ENCODE measurements at regions not wholly inside any gene's neighbourhood (a gene's known extent, or its start where the extent isn't known, plus 50 kb on each side); places are given as distances from the start of the nearest gene placed in this dataset.

DNA sequence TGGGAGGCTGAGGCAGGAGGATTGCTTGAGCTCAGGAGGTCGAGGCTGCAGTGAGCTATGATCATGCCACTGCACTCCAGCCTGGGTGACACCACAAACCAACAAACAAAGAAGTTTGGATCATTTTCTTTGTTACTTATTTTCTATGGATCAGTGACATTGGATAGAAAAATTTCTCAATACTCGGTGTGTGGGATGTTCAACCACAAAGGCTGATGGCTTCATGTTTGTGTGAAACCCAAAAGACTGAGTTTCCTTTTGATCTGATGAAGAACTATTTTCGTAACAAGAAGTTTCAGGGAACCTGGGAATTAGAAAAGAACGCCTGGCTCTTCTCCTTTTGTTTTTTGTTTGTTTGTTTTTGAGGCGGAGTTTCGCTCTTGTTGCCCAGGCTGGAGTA lies 104.0 kb downstream of the HOXA1 start:
- Histone ChIP-seq H3K27me3 (replicated peaks; ENCODE audit: insufficient read depth, low read length) (no peaks in the 10 kb centered on the region), H2AFZ (ENCODE audit: low read length) (no peak overlapping the region), H3K36me3 (replicated peaks; ENCODE audit: insufficient read depth, low read length) (no peaks in the 10 kb centered on the region), H3K27ac (ENCODE audit: low read length) (no peak overlapping the region), H3K4me2 (ENCODE audit: low read depth, low read length) (no peak overlapping the region), H3K79me2 (ENCODE audit: low read length) (no peaks in the 10 kb centered on the region), H3F3A (ENCODE audit: insufficient read depth, low read length) (no peaks in the 10 kb centered on the region), H3K9me3 (replicated peaks; ENCODE audit: insufficient read depth, low read length) (no peaks in the 10 kb centered on the region), H3K4me3 (ENCODE audit: low read length) (no peak overlapping the region), H4K20me1 (ENCODE audit: insufficient read depth, low read length) (no peaks in the 10 kb centered on the region), H3K9ac (ENCODE audit: low read length) (no peak overlapping the region), H3K9me2 (replicated peaks; ENCODE audit: insufficient read depth, low read length) (no peaks in the 10 kb centered on the region), H3K4me1 (ENCODE audit: low read length) (no peaks in the 10 kb centered on the region)
- DNase-seq: no peak
- TF ChIP-seq, protein P1, sequence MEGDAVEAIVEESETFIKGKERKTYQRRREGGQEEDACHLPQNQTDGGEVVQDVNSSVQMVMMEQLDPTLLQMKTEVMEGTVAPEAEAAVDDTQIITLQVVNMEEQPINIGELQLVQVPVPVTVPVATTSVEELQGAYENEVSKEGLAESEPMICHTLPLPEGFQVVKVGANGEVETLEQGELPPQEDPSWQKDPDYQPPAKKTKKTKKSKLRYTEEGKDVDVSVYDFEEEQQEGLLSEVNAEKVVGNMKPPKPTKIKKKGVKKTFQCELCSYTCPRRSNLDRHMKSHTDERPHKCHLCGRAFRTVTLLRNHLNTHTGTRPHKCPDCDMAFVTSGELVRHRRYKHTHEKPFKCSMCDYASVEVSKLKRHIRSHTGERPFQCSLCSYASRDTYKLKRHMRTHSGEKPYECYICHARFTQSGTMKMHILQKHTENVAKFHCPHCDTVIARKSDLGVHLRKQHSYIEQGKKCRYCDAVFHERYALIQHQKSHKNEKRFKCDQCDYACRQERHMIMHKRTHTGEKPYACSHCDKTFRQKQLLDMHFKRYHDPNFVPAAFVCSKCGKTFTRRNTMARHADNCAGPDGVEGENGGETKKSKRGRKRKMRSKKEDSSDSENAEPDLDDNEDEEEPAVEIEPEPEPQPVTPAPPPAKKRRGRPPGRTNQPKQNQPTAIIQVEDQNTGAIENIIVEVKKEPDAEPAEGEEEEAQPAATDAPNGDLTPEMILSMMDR (IDR thresholded peaks at IDR 0.05; ENCODE audit: low read length): no peak
- TF ChIP-seq EZH2 (optimal IDR thresholded peaks at IDR 0.05; ENCODE audit: low read depth, low read length) (no peak), EZH2phosphoT487 (IDR thresholded peaks at IDR 0.05; ENCODE audit: low read length) (no peak)

DNA sequence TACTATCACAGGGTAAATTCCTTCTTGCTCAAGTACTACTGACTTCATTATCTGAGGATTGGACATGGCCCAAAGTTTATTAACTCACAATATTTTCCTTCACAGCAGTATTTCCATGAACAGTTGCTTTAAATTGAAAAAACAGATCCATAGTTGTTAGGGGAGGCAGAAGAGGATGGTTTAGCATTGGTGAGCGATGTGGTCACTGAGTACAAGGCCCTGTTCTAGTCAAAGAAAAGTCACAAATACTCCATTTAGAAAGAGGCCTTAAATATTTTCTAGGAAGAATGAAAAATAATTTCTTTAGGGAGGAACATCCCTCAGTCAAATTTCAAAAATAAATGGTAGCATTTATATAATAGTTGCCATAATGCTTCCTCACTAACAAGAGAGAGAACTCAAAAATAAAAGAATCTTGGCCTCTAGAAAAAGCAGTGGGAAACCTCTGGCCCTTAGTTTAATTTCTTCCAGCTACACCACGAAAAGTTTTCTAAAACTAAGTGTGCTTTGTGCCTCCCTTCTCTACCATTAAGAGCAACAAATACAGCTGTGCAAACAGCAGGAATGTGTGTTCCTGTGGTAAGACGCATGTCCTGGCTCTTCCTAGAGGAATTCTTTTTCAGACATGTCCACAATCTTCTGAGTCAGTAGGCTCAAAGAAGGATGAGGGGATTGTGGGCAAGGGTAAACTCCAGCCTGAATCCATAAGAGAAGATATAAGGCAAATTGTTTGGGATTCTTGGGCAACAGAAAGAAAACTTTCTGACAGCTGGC lies 105.7 kb downstream of the HOXA1 start:
- no peak overlapping the region for H3K9ac ChIP-seq (ENCODE audit: low read length)
- H2AFZ ChIP-seq (ENCODE audit: low read length): no peak overlapping the region
- H3K36me3 ChIP-seq (replicated peaks; ENCODE audit: insufficient read depth, low read length): no peaks in the 10 kb centered on the region

DNA sequence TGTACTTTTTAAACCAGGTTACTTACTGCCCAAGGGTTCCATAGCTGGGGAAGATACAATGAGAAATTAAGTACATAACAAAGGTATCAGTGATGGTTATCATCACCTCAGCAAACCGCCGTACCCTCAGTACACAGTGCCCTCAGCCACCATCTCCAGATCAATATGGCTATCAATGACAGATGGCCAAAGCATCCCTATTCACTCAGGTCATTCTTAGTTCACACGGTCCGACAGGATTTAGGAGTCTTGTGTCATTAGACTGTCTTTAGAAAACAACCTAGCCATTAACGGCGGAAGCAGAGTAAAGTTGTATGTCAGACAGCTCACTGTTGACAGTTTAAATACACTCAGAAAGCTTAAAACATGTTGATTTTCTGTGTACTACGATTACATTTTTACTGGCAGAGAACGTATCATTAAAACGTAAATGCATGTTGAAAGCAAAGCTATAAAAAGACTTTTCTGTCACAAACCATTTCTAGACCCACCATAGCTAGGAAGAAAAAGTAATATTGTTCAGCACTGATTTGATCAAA lies 106.9 kb downstream of the HOXA1 start:
- DNase-seq: no peak
- TF ChIP-seq EZH2phosphoT487 (IDR thresholded peaks at IDR 0.05; ENCODE audit: low read length) (no peak), EZH2 (optimal IDR thresholded peaks at IDR 0.05; ENCODE audit: low read depth, low read length) (no peak)
- TF ChIP-seq, protein P1 (IDR thresholded peaks at IDR 0.05; ENCODE audit: low read length): no peak
- no peaks in the 10 kb centered on the region for H3K27me3 ChIP-seq (replicated peaks; ENCODE audit: insufficient read depth, low read length)
- H3K9ac ChIP-seq (ENCODE audit: low read length): no peak overlapping the region
- no peaks in the 10 kb centered on the region for H3K9me3 ChIP-seq (replicated peaks; ENCODE audit: insufficient read depth, low read length)
- H3K4me3 ChIP-seq (ENCODE audit: low read length): no peak overlapping the region
- H3K27ac ChIP-seq (ENCODE audit: low read length): no peak overlapping the region
- H3K4me2 ChIP-seq (ENCODE audit: low read depth, low read length): no peak overlapping the region
- no peaks in the 10 kb centered on the region for H3K4me1 ChIP-seq (ENCODE audit: low read length)
- no peak overlapping the region for H2AFZ ChIP-seq (ENCODE audit: low read length)
- H3F3A ChIP-seq (ENCODE audit: insufficient read depth, low read length): no peaks in the 10 kb centered on the region
- H3K36me3 ChIP-seq (replicated peaks; ENCODE audit: insufficient read depth, low read length): no peaks in the 10 kb centered on the region
- no peaks in the 10 kb centered on the region for H4K20me1 ChIP-seq (ENCODE audit: insufficient read depth, low read length)
- H3K9me2 ChIP-seq (replicated peaks; ENCODE audit: insufficient read depth, low read length): no peaks in the 10 kb centered on the region
- H3K79me2 ChIP-seq (ENCODE audit: low read length): no peaks in the 10 kb centered on the region

More for the DNA sequence above, 105.7 kb downstream of the HOXA1 start:
- no peaks in the 10 kb centered on the region for H4K20me1 ChIP-seq (ENCODE audit: insufficient read depth, low read length)
- no peaks in the 10 kb centered on the region for H3K9me3 ChIP-seq (replicated peaks; ENCODE audit: insufficient read depth, low read length)
- H3K9me2 ChIP-seq (replicated peaks; ENCODE audit: insufficient read depth, low read length): no peaks in the 10 kb centered on the region
- H3K79me2 ChIP-seq (ENCODE audit: low read length): no peaks in the 10 kb centered on the region
- H3F3A ChIP-seq (ENCODE audit: insufficient read depth, low read length): no peaks in the 10 kb centered on the region
- H3K4me1 ChIP-seq (ENCODE audit: low read length): no peaks in the 10 kb centered on the region
- no peak overlapping the region for H3K4me3 ChIP-seq (ENCODE audit: low read length)
- no peaks in the 10 kb centered on the region for H3K27me3 ChIP-seq (replicated peaks; ENCODE audit: insufficient read depth, low read length)
- no peak for DNase-seq
- TF ChIP-seq EZH2phosphoT487 (IDR thresholded peaks at IDR 0.05; ENCODE audit: low read length) (no peak), EZH2 (optimal IDR thresholded peaks at IDR 0.05; ENCODE audit: low read depth, low read length) (no peak)
- TF ChIP-seq, protein P1 (IDR thresholded peaks at IDR 0.05; ENCODE audit: low read length): no peak
- H3K27ac ChIP-seq (ENCODE audit: low read length): no peak overlapping the region
- H3K4me2 ChIP-seq (ENCODE audit: low read depth, low read length): no peak overlapping the region
